ENCODE measurements at regions not wholly inside any gene's neighbourhood (a gene's known extent, or its start where the extent isn't known, plus 50 kb on each side); places are given as distances from the start of the nearest gene placed in this dataset.

- TF ChIP-seq CTCF (IDR thresholded peaks at IDR 0.05; ENCODE audit: low read length) (no peak), EZH2phosphoT487 (IDR thresholded peaks at IDR 0.05; ENCODE audit: low read length) (no peak), EZH2 (optimal IDR thresholded peaks at IDR 0.05; ENCODE audit: low read depth, low read length) (no peak)
These were observed 65.1 kb upstream of the RGL1 start for GRCh38 chr1:183739741-183740271.

Data from MM.1S (cell line).